Psoas muscle (tissue), 7 donors: ENCODE measurements at regions not wholly inside any gene's neighbourhood (a gene's known extent, or its start where the extent isn't known, plus 50 kb on each side); places are given as distances from the start of the nearest gene placed in this dataset.

Source experiments
- ATAC-seq, 4 donors: fragments of 200-7000 bp; cut with Tn5 transposase; one replicate each; pipeline ENCODE4 v1.9.1; 2020; ENCODE audit warnings: moderate library complexity in 3 of 4, mild to moderate bottlenecking in 2 of 4
- DNase-seq, 2 donors: peaks; one replicate each; pipeline ENCODE4 v3.0.0-alpha.2; 2020
- H3K27ac ChIP-seq: fragments of 200-600 bp; one replicate; pipeline ENCODE4 v1.8.0; 2022
- H3K27me3 ChIP-seq, 3 donors: fragments of 200-600 bp in 1 of 3; one replicate each; pipeline versions ENCODE4 v1.6.1 to v1.8.0; 2013 to 2022; ENCODE audit warnings: low read length in 2 of 3, mild to moderate bottlenecking in 2 of 3, moderate library complexity in 1 of 3; ENCODE audit not compliant: insufficient read depth in 3 of 3
- H3K36me3 ChIP-seq, 2 donors: fragments of 200-600 bp in 1 of 2; one replicate each; pipeline versions ENCODE4 v1.6.1 to v1.8.0; 2013 to 2022; ENCODE audit warnings: low read depth in 1 of 2, mild to moderate bottlenecking in 1 of 2, moderate library complexity in 1 of 2; ENCODE audit not compliant: insufficient read depth in 1 of 2
- H3K4me1 ChIP-seq: fragments of 200-600 bp; one replicate; pipeline ENCODE4 v1.8.0; 2022
- H3K4me3 ChIP-seq: fragments of 200-600 bp; one replicate; pipeline ENCODE4 v1.8.0; 2022; ENCODE audit warnings: mild to moderate bottlenecking
- H3K9me3 ChIP-seq: fragments of 200-600 bp; one replicate; pipeline ENCODE4 v1.8.0; 2022
- CTCF ChIP-seq: fragments of 200-600 bp; IDR thresholded peaks from one replicate; pipeline ENCODE4 v1.8.0; 2022; ENCODE audit warnings: antibody characterized with exemption
- WGBS, 3 donors: extraction: QIAGEN DNeasy Blood & Tissue Kit; methylation state at CpG; one replicate each; pipeline versions ENCODE4 v1.1.6 to v1.1.7; 2013; 5-methylcytosine and 5-hydroxymethylcytosine counted together
- intact Hi-C, 2 donors: fragments of 100-400 bp; cut with DNase I; formaldehyde crosslinking; loops; one replicate each; pipeline versions ENCODE4 v1.11.0 to v1.14.2; 2022
- donor health status: healthy with polysubstance abuse.
- donor health status: DM: no; HTN: no; CAD: no; lungs with moderate emphysema.
- donor health status: Bipolar disorder and iron deficiency.
- donor health status: healthy.
- donor health status: DM: yes; HTN: yes; CAD: no.
- donor health status: DM: no; HTN: no; CAD: no.
- donor health status: DM: yes; HTN: yes; CAD: no.

DNA sequence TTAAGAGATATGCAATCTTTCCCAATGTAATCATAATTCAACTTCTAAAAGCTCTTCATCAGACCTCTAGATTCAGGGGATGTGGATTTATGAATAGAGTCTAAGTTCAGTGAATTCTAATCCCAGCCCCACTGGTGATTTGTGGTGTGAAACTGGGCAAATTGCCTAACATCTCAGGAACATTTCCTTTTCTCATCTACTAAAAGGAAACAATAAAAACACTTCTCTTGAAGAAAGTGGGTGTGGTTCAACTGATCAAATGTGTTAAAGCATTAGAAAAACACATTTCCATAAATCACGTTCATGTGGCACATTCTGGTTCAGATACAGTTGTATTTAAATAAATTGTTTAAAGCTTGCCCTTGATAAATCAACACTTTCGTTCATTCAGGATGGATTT is 631.7 kb upstream of the CDH6 start:
- no peak for TF ChIP-seq CTCF
- ATAC-seq (no peak), DNase-seq (no peak)
- H3K4me1 ChIP-seq: no peaks in the 10 kb centered on the region
- no peak overlapping the region for H3K4me3 ChIP-seq
- H3K9me3 ChIP-seq: no peaks in the 10 kb centered on the region
- intact Hi-C loops: no loop called here
- no peak overlapping the region for H3K27ac ChIP-seq
- H3K27me3 ChIP-seq: no peaks in the 10 kb centered on the region
- H3K36me3 ChIP-seq: no peaks in the 10 kb centered on the region
- 50 to 64% (median 62%) methylated on average over 2 of the region's 2 CpGs for WGBS, 3 donors

- 70 to 73% (median 72%) methylated on average over 4 of the region's 4 CpGs for WGBS, 3 donors
- TF ChIP-seq CTCF: no peak
Measured at GRCh38 chr5:30551618-30552017, 641.9 kb upstream of the CDH6 start.

DNA sequence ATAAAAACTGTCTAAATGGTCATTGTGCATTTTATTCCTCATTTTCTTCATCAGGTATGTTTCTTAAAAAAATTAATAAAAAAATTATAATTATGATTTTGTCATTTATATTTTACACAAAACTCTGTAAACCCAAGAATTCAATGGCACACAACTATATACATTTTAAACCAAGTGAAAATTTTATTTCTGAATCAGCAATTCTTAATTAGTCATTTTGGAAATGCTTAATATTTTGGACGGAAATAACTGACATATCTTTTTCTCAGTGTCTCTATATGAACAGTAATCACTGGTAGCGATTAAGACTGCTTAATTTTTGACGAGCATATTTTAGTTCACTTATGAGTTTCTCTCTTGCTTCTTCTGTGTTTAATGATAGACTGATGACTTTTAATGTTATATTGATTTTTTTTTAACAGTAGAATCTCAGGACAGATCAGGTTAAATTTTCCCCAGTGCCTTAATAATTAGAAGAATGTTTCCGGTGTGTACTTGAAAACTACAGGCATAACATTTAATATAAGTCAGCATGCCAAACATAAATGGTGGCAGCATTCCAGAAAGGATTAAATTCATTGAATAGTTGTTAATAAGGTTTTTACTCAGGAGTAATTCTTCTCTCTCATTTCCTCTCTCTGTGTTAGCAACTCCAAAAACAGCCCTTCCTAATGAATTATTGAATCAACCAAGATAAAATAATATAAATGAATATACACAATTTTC is 644.7 kb upstream of the CDH6 start:
- no peak for ATAC-seq
- Histone ChIP-seq H3K36me3 (no peaks in the 10 kb centered on the region), H3K27ac (no peak overlapping the region), H3K9me3 (no peaks in the 10 kb centered on the region), H3K4me3 (no peak overlapping the region), H3K4me1 (no peaks in the 10 kb centered on the region), H3K27me3 (no peaks in the 10 kb centered on the region)
- intact Hi-C loops: no loop called here
- DNase-seq: no peak
- WGBS, 3 donors: 82 to 86% (median 84%) methylated on average over 4 of the region's 4 CpGs
- no peak for TF ChIP-seq CTCF

More at GRCh38 chr5:30551618-30552017, 641.9 kb upstream of the CDH6 start:
- Histone ChIP-seq H3K27ac (no peak overlapping the region), H3K4me1 (no peaks in the 10 kb centered on the region), H3K4me3 (no peak overlapping the region), H3K27me3 (no peaks in the 10 kb centered on the region), H3K36me3 (no peaks in the 10 kb centered on the region), H3K9me3 (no peaks in the 10 kb centered on the region)
- ATAC-seq (no peak), DNase-seq (no peak)
- intact Hi-C loops: no loop called here

- no peak for TF ChIP-seq CTCF
- no peaks in the 10 kb centered on the region for H3K27me3 ChIP-seq
- no peaks in the 10 kb centered on the region for H3K36me3 ChIP-seq
- WGBS, 3 donors: 82 to 91% (median 86%) methylated on average over 4 of the region's 4 CpGs
- no peak overlapping the region for H3K4me3 ChIP-seq
- H3K9me3 ChIP-seq: no peaks in the 10 kb centered on the region
- H3K4me1 ChIP-seq: no peaks in the 10 kb centered on the region
- intact Hi-C loops: no loop called here
- DNase-seq (no peak), ATAC-seq (no peak)
- H3K27ac ChIP-seq: no peak overlapping the region
Measured at GRCh38 chr5:30540150-30540549, 653.3 kb upstream of the CDH6 start.
